ENCODE measurements at regions not wholly inside any gene's neighbourhood (a gene's known extent, or its start where the extent isn't known, plus 50 kb on each side); places are given as distances from the start of the nearest gene placed in this dataset.

DNA sequence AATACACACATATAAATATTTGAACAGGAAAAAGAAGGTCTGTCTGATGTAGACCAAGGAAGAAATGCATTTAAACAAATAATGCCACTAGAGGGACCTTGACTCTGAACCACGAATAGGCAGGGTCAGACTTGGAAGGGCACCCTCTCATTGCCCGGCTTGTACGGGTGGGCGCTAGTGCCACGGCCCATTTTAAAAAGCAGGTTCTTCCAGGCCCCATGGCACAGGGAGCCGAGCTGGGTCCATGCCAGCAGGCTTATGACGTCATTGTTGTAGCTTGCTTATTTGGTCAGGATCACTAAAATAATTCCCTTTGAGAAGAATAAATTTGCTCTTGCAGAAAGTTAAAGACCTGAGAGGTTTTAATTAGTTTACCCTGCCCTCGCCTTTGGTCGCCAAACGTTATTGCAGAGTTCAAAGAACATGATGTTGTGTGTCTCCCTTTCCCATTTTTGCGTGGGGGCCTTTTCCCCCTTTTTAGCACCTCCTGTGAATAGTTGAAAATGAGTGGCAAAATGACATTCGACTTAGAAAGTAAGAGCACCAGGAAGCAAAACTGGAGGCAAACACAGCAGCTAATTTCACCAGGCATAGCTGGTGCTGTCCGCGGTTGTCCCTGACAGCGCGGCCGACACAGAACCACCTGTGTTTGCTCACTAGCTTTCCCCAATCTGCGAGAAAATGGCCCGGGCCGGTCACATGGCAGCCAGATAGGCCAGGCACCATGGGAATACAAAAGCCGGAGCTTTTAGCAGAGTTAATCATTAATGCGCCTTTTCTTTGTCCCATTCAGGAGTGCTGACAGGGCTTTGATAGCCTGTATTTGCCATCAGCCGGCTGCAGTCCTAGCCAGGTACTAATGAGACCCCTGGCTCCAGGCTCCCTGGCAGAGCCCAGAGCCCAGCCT lies 93.8 kb downstream of the FOXA2 start (continued):
- TF ChIP-seq, protein P1, sequence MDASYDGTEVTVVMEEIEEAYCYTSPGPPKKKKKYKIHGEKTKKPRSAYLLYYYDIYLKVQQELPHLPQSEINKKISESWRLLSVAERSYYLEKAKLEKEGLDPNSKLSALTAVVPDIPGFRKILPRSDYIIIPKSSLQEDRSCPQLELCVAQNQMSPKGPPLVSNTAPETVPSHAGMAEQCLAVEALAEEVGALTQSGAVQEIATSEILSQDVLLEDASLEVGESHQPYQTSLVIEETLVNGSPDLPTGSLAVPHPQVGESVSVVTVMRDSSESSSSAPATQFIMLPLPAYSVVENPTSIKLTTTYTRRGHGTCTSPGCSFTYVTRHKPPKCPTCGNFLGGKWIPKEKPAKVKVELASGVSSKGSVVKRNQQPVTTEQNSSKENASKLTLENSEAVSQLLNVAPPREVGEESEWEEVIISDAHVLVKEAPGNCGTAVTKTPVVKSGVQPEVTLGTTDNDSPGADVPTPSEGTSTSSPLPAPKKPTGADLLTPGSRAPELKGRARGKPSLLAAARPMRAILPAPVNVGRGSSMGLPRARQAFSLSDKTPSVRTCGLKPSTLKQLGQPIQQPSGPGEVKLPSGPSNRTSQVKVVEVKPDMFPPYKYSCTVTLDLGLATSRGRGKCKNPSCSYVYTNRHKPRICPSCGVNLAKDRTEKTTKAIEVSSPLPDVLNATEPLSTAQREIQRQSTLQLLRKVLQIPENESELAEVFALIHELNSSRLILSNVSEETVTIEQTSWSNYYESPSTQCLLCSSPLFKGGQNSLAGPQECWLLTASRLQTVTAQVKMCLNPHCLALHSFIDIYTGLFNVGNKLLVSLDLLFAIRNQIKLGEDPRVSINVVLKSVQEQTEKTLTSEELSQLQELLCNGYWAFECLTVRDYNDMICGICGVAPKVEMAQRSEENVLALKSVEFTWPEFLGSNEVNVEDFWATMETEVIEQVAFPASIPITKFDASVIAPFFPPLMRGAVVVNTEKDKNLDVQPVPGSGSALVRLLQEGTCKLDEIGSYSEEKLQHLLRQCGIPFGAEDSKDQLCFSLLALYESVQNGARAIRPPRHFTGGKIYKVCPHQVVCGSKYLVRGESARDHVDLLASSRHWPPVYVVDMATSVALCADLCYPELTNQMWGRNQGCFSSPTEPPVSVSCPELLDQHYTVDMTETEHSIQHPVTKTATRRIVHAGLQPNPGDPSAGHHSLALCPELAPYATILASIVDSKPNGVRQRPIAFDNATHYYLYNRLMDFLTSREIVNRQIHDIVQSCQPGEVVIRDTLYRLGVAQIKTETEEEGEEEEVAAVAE (CRISPR knock-in tag; IDR thresholded peaks at IDR 0.05; ENCODE audit: borderline replicate concordance) = no peak
- TF ChIP-seq PAWR (CRISPR knock-in tag; IDR thresholded peaks at IDR 0.05; ENCODE audit: borderline replicate concordance) = no peak
- no peak for TF ChIP-seq MATR3 (CRISPR knock-in tag; IDR thresholded peaks at IDR 0.05)
- TF ChIP-seq, protein P2, sequence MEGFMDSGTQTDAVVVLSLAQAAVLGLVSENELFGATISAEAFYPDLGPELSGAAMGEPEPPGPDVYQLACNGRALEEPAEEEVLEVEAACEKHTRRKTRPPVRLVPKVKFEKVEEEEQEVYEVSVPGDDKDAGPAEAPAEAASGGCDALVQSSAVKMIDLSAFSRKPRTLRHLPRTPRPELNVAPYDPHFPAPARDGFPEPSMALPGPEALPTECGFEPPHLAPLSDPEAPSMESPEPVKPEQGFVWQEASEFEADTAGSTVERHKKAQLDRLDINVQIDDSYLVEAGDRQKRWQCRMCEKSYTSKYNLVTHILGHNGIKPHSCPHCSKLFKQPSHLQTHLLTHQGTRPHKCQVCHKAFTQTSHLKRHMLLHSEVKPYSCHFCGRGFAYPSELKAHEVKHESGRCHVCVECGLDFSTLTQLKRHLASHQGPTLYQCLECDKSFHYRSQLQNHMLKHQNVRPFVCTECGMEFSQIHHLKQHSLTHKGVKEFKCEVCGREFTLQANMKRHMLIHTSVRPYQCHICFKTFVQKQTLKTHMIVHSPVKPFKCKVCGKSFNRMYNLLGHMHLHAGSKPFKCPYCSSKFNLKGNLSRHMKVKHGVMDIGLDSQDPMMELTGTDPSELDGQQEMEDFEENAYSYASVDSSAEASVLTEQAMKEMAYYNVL (CRISPR knock-in tag; IDR thresholded peaks at IDR 0.05; ENCODE audit: borderline replicate concordance) = peak; percentile 92
- TF ChIP-seq, protein P3, sequence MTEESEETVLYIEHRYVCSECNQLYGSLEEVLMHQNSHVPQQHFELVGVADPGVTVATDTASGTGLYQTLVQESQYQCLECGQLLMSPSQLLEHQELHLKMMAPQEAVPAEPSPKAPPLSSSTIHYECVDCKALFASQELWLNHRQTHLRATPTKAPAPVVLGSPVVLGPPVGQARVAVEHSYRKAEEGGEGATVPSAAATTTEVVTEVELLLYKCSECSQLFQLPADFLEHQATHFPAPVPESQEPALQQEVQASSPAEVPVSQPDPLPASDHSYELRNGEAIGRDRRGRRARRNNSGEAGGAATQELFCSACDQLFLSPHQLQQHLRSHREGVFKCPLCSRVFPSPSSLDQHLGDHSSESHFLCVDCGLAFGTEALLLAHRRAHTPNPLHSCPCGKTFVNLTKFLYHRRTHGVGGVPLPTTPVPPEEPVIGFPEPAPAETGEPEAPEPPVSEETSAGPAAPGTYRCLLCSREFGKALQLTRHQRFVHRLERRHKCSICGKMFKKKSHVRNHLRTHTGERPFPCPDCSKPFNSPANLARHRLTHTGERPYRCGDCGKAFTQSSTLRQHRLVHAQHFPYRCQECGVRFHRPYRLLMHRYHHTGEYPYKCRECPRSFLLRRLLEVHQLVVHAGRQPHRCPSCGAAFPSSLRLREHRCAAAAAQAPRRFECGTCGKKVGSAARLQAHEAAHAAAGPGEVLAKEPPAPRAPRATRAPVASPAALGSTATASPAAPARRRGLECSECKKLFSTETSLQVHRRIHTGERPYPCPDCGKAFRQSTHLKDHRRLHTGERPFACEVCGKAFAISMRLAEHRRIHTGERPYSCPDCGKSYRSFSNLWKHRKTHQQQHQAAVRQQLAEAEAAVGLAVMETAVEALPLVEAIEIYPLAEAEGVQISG (CRISPR knock-in tag; IDR thresholded peaks at IDR 0.05) = peak; percentile 86
- TF ChIP-seq, protein P4, sequence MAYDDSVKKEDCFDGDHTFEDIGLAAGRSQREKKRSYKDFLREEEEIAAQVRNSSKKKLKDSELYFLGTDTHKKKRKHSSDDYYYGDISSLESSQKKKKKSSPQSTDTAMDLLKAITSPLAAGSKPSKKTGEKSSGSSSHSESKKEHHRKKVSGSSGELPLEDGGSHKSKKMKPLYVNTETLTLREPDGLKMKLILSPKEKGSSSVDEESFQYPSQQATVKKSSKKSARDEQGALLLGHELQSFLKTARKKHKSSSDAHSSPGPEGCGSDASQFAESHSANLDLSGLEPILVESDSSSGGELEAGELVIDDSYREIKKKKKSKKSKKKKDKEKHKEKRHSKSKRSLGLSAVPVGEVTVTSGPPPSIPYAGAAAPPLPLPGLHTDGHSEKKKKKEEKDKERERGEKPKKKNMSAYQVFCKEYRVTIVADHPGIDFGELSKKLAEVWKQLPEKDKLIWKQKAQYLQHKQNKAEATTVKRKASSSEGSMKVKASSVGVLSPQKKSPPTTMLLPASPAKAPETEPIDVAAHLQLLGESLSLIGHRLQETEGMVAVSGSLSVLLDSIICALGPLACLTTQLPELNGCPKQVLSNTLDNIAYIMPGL (CRISPR knock-in tag; IDR thresholded peaks at IDR 0.05; ENCODE audit: borderline replicate concordance in 1 of 2, low read depth in 1 of 2) = peak; percentile 78 to 79
- peak; percentile 78; the same call in 1 of the 2 replicates for TF ChIP-seq ZSCAN30 (CRISPR knock-in tag; IDR thresholded peaks at IDR 0.05)
- no peak for TF ChIP-seq SCMH1 (CRISPR knock-in tag; IDR thresholded peaks at IDR 0.05; ENCODE audit: borderline replicate concordance)
- peak; percentile 94; the same call in 1 of the 2 replicates for TF ChIP-seq ZNF614 (CRISPR knock-in tag; IDR thresholded peaks at IDR 0.05; ENCODE audit: borderline replicate concordance)
- TF ChIP-seq, protein P5, sequence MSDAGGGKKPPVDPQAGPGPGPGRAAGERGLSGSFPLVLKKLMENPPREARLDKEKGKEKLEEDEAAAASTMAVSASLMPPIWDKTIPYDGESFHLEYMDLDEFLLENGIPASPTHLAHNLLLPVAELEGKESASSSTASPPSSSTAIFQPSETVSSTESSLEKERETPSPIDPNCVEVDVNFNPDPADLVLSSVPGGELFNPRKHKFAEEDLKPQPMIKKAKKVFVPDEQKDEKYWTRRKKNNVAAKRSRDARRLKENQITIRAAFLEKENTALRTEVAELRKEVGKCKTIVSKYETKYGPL (CRISPR knock-in tag; IDR thresholded peaks at IDR 0.05) = no peak
- TF ChIP-seq BRCA1 (CRISPR knock-in tag; IDR thresholded peaks at IDR 0.05) = peak; percentile 76; the same call in 1 of the 2 replicates
- TF ChIP-seq ZSCAN22 (CRISPR knock-in tag; IDR thresholded peaks at IDR 0.05) = 0 out of 2 replicates have a peak, but pooled peaks have one; percentile 57
- peak; percentile 92 for TF ChIP-seq SOX13 (IDR thresholded peaks at IDR 0.05)
- TF ChIP-seq SOX13 (CRISPR knock-in tag; conservative IDR thresholded peaks at IDR 0.05 in 1 of 2, IDR thresholded peaks at IDR 0.05 in 1 of 2) = peak in 1 of 2 experiments; percentile 99; a peak in 2 of 4 replicates

All from HepG2 (cell line).